ENCODE measurements at regions not wholly inside any gene's neighbourhood (a gene's known extent, or its start where the extent isn't known, plus 50 kb on each side); places are given as distances from the start of the nearest gene placed in this dataset.

DNA sequence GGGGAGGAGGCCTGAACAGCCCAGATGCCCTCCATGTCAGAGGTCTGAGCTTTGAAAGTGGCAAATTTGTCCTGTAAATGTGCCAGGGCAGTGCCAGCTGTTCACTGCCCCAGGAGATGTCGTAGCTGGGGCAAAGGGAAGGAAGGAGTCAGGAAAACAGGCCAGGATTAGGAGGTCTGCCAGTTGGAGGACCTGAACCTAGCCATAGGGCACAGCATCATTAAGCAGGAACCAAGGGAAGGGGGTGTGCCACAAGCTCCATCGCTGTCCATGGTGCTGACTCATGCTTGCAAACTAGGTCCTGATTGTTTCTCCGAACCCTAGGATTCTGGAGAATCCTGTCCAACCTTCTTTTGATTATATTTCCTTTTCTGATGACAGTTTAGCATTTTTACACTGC is 124.2 kb downstream of the TMEM132E start:
- TF ChIP-seq, protein P1, sequence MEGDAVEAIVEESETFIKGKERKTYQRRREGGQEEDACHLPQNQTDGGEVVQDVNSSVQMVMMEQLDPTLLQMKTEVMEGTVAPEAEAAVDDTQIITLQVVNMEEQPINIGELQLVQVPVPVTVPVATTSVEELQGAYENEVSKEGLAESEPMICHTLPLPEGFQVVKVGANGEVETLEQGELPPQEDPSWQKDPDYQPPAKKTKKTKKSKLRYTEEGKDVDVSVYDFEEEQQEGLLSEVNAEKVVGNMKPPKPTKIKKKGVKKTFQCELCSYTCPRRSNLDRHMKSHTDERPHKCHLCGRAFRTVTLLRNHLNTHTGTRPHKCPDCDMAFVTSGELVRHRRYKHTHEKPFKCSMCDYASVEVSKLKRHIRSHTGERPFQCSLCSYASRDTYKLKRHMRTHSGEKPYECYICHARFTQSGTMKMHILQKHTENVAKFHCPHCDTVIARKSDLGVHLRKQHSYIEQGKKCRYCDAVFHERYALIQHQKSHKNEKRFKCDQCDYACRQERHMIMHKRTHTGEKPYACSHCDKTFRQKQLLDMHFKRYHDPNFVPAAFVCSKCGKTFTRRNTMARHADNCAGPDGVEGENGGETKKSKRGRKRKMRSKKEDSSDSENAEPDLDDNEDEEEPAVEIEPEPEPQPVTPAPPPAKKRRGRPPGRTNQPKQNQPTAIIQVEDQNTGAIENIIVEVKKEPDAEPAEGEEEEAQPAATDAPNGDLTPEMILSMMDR (conservative IDR thresholded peaks at IDR 0.05; ENCODE audit: low read depth, low read length) = no peak
- no peak for TF ChIP-seq EZH2 (IDR thresholded peaks at IDR 0.05; ENCODE audit: low read length, unreplicated experiment)

Measured in PC-3 (cell line).